HEK293 (cell line): ENCODE measurements at regions not wholly inside any gene's neighbourhood (a gene's known extent, or its start where the extent isn't known, plus 50 kb on each side); places are given as distances from the start of the nearest gene placed in this dataset.

ENCODE experiments used
- HOXC10 ChIP-seq: sonication (generic); formaldehyde crosslinking; IDR thresholded peaks from 2 replicates; pipeline ENCODE4 v1.8.1; 2023; ENCODE audit warnings: mild to moderate bottlenecking, missing genetic modification reagents
- KLF16 ChIP-seq: fragments of 450-650 bp; formaldehyde crosslinking; IDR thresholded peaks from 2 replicates; pipeline ENCODE4 v1.5.1; 2017; ENCODE audit warnings: missing biosample characterization, missing genetic modification characterization
- SALL2 ChIP-seq: fragments of 450-650 bp; formaldehyde crosslinking; IDR thresholded peaks from 2 replicates; pipeline ENCODE4 v1.5.0; 2017; ENCODE audit warnings: missing biosample characterization, mild to moderate bottlenecking, missing genetic modification characterization, borderline replicate concordance
- SP2 ChIP-seq: fragments of 450-650 bp; formaldehyde crosslinking; IDR thresholded peaks from 2 replicates; pipeline ENCODE4 v1.5.1; 2016; ENCODE audit warnings: missing biosample characterization, missing genetic modification characterization
- TCF7L2 ChIP-seq: IDR thresholded peaks from 2 replicates; pipeline ENCODE4 v1.6.1; 2011; ENCODE audit warnings: low read depth, mild to moderate bottlenecking, inconsistent platforms, low read length, moderate library complexity, borderline replicate concordance
- TRIM28 ChIP-seq: IDR thresholded peaks from 2 replicates; pipeline ENCODE4 v1.6.1; 2011; ENCODE audit warnings: low read length, control low read depth, borderline replicate concordance
- ZBTB1 ChIP-seq: fragments of 450-650 bp; formaldehyde crosslinking; IDR thresholded peaks from 2 replicates; pipeline ENCODE4 v1.5.1; 2016; ENCODE audit warnings: missing biosample characterization, missing genetic modification characterization
- ZBTB17 ChIP-seq: fragments of 450-650 bp; formaldehyde crosslinking; IDR thresholded peaks from 2 replicates; pipeline ENCODE4 v1.5.1; 2016; ENCODE audit warnings: missing biosample characterization, missing genetic modification characterization
- ZBTB20 ChIP-seq: fragments of 450-650 bp; formaldehyde crosslinking; IDR thresholded peaks from 2 replicates; pipeline ENCODE4 v1.5.1; 2016; ENCODE audit warnings: missing biosample characterization, missing genetic modification characterization
- ZFP37 ChIP-seq: fragments of 450-650 bp; formaldehyde crosslinking; IDR thresholded peaks from 2 replicates; pipeline ENCODE4 v1.5.1; 2016; ENCODE audit warnings: missing biosample characterization, missing genetic modification characterization
- ZFP41 ChIP-seq: fragments of 450-650 bp; formaldehyde crosslinking; IDR thresholded peaks from 2 replicates; pipeline ENCODE4 v1.5.1; 2016; ENCODE audit warnings: missing biosample characterization, missing genetic modification characterization, borderline replicate concordance
- ZNF19 ChIP-seq: fragments of 450-650 bp; formaldehyde crosslinking; IDR thresholded peaks from 2 replicates; pipeline ENCODE4; 2016; ENCODE audit warnings: missing biosample characterization, missing genetic modification characterization, low read depth
- ZNF214 ChIP-seq: fragments of 450-650 bp; formaldehyde crosslinking; IDR thresholded peaks from 2 replicates; pipeline ENCODE4 v1.5.1; 2017; ENCODE audit warnings: missing biosample characterization, mild to moderate bottlenecking, missing genetic modification characterization, borderline replicate concordance
- ZNF266 ChIP-seq: fragments of 450-650 bp; formaldehyde crosslinking; IDR thresholded peaks from 2 replicates; pipeline ENCODE4 v1.5.1; 2016; ENCODE audit warnings: missing biosample characterization, missing genetic modification characterization, low read depth
- ZNF302 ChIP-seq: fragments of 450-650 bp; formaldehyde crosslinking; IDR thresholded peaks from 2 replicates; pipeline ENCODE4 v1.5.1; 2016; ENCODE audit warnings: missing biosample characterization, missing genetic modification characterization, low read depth
- ZNF416 ChIP-seq: fragments of 450-650 bp; formaldehyde crosslinking; IDR thresholded peaks from 2 replicates; pipeline ENCODE4 v1.5.1; 2016; ENCODE audit warnings: missing biosample characterization, missing genetic modification characterization
- ZNF510 ChIP-seq: fragments of 450-650 bp; formaldehyde crosslinking; IDR thresholded peaks from 2 replicates; pipeline ENCODE4 v1.5.1; 2018; ENCODE audit warnings: mild to moderate bottlenecking, missing genetic modification characterization, missing biosample characterization; ENCODE audit not compliant: insufficient replicate concordance
- ZNF521 ChIP-seq: fragments of 450-650 bp; formaldehyde crosslinking; IDR thresholded peaks from 2 replicates; pipeline ENCODE4 v1.5.1; 2017; ENCODE audit warnings: missing biosample characterization, mild to moderate bottlenecking, missing genetic modification characterization
- ZNF571 ChIP-seq: fragments of 450-650 bp; formaldehyde crosslinking; IDR thresholded peaks from 2 replicates; pipeline ENCODE4 v1.5.0; 2017; ENCODE audit warnings: missing biosample characterization, missing genetic modification characterization
- ZNF600 ChIP-seq: fragments of 450-650 bp; formaldehyde crosslinking; IDR thresholded peaks from 2 replicates; pipeline ENCODE4 v1.5.1; 2016; ENCODE audit warnings: missing biosample characterization, missing genetic modification characterization
- ZNF623 ChIP-seq: fragments of 450-650 bp; formaldehyde crosslinking; IDR thresholded peaks from 2 replicates; pipeline ENCODE4 v1.5.1; 2016; ENCODE audit warnings: missing biosample characterization, missing genetic modification characterization
- ZNF626 ChIP-seq: fragments of 450-650 bp; sonication (Bioruptor Pico); formaldehyde crosslinking; IDR thresholded peaks from 2 replicates; pipeline ENCODE4 v1.5.1; 2018; ENCODE audit warnings: missing biosample characterization, missing genetic modification characterization, inconsistent platforms
- ZSCAN16 ChIP-seq: fragments of 450-650 bp; formaldehyde crosslinking; IDR thresholded peaks from 2 replicates; pipeline ENCODE4 v1.5.1; 2016; ENCODE audit warnings: missing biosample characterization, missing genetic modification characterization
- TF ChIP-seq, protein P1 (sequence below): fragments of 450-650 bp; formaldehyde crosslinking; IDR thresholded peaks from 2 replicates; pipeline ENCODE4 v1.5.1; 2016; ENCODE audit warnings: missing biosample characterization, missing genetic modification characterization
- TF ChIP-seq, protein P2 (sequence below): fragments of 450-650 bp; formaldehyde crosslinking; IDR thresholded peaks from 2 replicates; pipeline ENCODE4 v1.5.1; 2017; ENCODE audit warnings: missing biosample characterization, missing genetic modification characterization
- TF ChIP-seq, protein P3 (sequence below): fragments of 450-650 bp; formaldehyde crosslinking; IDR thresholded peaks from 2 replicates; pipeline ENCODE4 v1.5.1; 2016; ENCODE audit warnings: missing biosample characterization, missing genetic modification characterization, low read depth
- TF ChIP-seq, protein P4 (sequence below): fragments of 450-650 bp; formaldehyde crosslinking; IDR thresholded peaks from 2 replicates; pipeline ENCODE4 v1.5.1; 2017; ENCODE audit warnings: missing biosample characterization, mild to moderate bottlenecking, missing genetic modification characterization, moderate library complexity
- TF ChIP-seq, protein P5 (sequence below): fragments of 450-650 bp; formaldehyde crosslinking; IDR thresholded peaks from 2 replicates; pipeline ENCODE4 v1.5.1; 2016; ENCODE audit warnings: missing biosample characterization, missing genetic modification characterization
- TF ChIP-seq, protein P6 (sequence below): fragments of 450-650 bp; formaldehyde crosslinking; IDR thresholded peaks from 2 replicates; pipeline ENCODE4 v1.5.1; 2016; ENCODE audit warnings: missing biosample characterization, missing genetic modification characterization

DNA sequence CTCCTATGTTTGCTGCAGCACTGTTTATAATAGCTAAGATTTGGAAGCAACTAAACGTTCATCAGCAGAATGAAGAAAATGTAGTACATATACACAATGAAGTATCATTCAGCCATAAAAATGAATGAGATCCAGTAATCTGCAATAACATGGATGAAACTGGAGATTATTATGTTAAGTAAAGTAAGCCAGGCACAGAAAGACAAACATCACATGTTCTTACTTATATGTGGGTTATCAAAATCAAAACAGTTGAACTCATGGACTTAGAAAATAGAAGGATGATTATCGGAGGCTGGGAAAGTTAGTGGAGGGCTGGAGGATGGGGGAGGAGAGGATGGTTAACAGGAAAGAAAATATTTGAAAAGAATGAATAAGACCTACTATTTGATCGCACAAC, 1017.6 kb downstream of the KCNT2 start (continued):
- TF ChIP-seq ZNF510 (tag by site-specific recombination) (no peak), ZFP37 (tag by site-specific recombination) (no peak), KLF16 (tag by site-specific recombination) (no peak), ZBTB17 (tag by site-specific recombination) (peak; percentile 74), ZBTB1 (tag by site-specific recombination) (no peak), ZNF571 (no peak), HOXC10 (CRISPR knock-in tag) (no peak), ZNF521 (no peak), ZNF626 (tag by site-specific recombination) (no peak), TRIM28 (peak; percentile 90), ZNF214 (no peak), TCF7L2 (peak; percentile 26; the same call in 1 of the 2 replicates), ZNF416 (tag by site-specific recombination) (no peak), ZNF19 (tag by site-specific recombination) (no peak), ZFP41 (tag by site-specific recombination) (no peak), ZBTB20 (tag by site-specific recombination) (no peak), ZNF600 (tag by site-specific recombination) (no peak), ZNF266 (no peak), ZSCAN16 (tag by site-specific recombination) (0 out of 2 replicates have a peak, but pooled peaks have one; percentile 36), ZNF623 (tag by site-specific recombination) (no peak), SALL2 (no peak), ZNF302 (tag by site-specific recombination) (no peak), SP2 (tag by site-specific recombination) (no peak)
- TF ChIP-seq, protein P1, sequence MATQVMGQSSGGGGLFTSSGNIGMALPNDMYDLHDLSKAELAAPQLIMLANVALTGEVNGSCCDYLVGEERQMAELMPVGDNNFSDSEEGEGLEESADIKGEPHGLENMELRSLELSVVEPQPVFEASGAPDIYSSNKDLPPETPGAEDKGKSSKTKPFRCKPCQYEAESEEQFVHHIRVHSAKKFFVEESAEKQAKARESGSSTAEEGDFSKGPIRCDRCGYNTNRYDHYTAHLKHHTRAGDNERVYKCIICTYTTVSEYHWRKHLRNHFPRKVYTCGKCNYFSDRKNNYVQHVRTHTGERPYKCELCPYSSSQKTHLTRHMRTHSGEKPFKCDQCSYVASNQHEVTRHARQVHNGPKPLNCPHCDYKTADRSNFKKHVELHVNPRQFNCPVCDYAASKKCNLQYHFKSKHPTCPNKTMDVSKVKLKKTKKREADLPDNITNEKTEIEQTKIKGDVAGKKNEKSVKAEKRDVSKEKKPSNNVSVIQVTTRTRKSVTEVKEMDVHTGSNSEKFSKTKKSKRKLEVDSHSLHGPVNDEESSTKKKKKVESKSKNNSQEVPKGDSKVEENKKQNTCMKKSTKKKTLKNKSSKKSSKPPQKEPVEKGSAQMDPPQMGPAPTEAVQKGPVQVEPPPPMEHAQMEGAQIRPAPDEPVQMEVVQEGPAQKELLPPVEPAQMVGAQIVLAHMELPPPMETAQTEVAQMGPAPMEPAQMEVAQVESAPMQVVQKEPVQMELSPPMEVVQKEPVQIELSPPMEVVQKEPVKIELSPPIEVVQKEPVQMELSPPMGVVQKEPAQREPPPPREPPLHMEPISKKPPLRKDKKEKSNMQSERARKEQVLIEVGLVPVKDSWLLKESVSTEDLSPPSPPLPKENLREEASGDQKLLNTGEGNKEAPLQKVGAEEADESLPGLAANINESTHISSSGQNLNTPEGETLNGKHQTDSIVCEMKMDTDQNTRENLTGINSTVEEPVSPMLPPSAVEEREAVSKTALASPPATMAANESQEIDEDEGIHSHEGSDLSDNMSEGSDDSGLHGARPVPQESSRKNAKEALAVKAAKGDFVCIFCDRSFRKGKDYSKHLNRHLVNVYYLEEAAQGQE (tag by site-specific recombination) = no peak
- TF ChIP-seq, protein P2, sequence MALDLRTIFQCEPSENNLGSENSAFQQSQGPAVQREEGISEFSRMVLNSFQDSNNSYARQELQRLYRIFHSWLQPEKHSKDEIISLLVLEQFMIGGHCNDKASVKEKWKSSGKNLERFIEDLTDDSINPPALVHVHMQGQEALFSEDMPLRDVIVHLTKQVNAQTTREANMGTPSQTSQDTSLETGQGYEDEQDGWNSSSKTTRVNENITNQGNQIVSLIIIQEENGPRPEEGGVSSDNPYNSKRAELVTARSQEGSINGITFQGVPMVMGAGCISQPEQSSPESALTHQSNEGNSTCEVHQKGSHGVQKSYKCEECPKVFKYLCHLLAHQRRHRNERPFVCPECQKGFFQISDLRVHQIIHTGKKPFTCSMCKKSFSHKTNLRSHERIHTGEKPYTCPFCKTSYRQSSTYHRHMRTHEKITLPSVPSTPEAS (tag by site-specific recombination) = 0 out of 2 replicates have a peak, but pooled peaks have one; percentile 17
- TF ChIP-seq, protein P3, sequence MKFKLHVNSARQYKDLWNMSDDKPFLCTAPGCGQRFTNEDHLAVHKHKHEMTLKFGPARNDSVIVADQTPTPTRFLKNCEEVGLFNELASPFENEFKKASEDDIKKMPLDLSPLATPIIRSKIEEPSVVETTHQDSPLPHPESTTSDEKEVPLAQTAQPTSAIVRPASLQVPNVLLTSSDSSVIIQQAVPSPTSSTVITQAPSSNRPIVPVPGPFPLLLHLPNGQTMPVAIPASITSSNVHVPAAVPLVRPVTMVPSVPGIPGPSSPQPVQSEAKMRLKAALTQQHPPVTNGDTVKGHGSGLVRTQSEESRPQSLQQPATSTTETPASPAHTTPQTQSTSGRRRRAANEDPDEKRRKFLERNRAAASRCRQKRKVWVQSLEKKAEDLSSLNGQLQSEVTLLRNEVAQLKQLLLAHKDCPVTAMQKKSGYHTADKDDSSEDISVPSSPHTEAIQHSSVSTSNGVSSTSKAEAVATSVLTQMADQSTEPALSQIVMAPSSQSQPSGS (tag by site-specific recombination) = peak; percentile 46
- TF ChIP-seq, protein P4, sequence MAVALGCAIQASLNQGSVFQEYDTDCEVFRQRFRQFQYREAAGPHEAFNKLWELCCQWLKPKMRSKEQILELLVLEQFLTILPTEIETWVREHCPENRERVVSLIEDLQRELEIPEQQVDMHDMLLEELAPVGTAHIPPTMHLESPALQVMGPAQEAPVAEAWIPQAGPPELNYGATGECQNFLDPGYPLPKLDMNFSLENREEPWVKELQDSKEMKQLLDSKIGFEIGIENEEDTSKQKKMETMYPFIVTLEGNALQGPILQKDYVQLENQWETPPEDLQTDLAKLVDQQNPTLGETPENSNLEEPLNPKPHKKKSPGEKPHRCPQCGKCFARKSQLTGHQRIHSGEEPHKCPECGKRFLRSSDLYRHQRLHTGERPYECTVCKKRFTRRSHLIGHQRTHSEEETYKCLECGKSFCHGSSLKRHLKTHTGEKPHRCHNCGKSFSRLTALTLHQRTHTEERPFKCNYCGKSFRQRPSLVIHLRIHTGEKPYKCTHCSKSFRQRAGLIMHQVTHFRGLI (tag by site-specific recombination) = no peak
- TF ChIP-seq, protein P5, sequence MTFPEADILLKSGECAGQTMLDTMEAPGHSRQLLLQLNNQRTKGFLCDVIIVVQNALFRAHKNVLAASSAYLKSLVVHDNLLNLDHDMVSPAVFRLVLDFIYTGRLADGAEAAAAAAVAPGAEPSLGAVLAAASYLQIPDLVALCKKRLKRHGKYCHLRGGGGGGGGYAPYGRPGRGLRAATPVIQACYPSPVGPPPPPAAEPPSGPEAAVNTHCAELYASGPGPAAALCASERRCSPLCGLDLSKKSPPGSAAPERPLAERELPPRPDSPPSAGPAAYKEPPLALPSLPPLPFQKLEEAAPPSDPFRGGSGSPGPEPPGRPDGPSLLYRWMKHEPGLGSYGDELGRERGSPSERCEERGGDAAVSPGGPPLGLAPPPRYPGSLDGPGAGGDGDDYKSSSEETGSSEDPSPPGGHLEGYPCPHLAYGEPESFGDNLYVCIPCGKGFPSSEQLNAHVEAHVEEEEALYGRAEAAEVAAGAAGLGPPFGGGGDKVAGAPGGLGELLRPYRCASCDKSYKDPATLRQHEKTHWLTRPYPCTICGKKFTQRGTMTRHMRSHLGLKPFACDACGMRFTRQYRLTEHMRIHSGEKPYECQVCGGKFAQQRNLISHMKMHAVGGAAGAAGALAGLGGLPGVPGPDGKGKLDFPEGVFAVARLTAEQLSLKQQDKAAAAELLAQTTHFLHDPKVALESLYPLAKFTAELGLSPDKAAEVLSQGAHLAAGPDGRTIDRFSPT (tag by site-specific recombination) = peak; percentile 85; the same call in 1 of the 2 replicates
- TF ChIP-seq, protein P6, sequence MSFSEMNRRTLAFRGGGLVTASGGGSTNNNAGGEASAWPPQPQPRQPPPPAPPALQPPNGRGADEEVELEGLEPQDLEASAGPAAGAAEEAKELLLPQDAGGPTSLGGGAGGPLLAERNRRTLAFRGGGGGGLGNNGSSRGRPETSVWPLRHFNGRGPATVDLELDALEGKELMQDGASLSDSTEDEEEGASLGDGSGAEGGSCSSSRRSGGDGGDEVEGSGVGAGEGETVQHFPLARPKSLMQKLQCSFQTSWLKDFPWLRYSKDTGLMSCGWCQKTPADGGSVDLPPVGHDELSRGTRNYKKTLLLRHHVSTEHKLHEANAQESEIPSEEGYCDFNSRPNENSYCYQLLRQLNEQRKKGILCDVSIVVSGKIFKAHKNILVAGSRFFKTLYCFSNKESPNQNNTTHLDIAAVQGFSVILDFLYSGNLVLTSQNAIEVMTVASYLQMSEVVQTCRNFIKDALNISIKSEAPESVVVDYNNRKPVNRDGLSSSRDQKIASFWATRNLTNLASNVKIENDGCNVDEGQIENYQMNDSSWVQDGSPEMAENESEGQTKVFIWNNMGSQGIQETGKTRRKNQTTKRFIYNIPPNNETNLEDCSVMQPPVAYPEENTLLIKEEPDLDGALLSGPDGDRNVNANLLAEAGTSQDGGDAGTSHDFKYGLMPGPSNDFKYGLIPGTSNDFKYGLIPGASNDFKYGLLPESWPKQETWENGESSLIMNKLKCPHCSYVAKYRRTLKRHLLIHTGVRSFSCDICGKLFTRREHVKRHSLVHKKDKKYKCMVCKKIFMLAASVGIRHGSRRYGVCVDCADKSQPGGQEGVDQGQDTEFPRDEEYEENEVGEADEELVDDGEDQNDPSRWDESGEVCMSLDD (tag by site-specific recombination) = no peak
